ENCODE measurements at regions not wholly inside any gene's neighbourhood (a gene's known extent, or its start where the extent isn't known, plus 50 kb on each side); places are given as distances from the start of the nearest gene placed in this dataset.

- no peak for DNase-seq
- intact Hi-C loops (cut with micrococcal nuclease): loop anchor here (2.0 kb wide), 1 partner anchor 29 kb away; no protein-coding TSS in a partner anchor
- Histone ChIP-seq H3K27me3 (ENCODE audit: insufficient read depth, low read length) (no peaks in the 10 kb centered on the region), H3K36me3 (ENCODE audit: insufficient read depth, low read length) (no peaks in the 10 kb centered on the region), H3K27ac (ENCODE audit: low read depth, low read length) (no peak overlapping the region), H3K4me1 (ENCODE audit: insufficient read depth, low read length) (peaks cover 3% of the 10 kb centered on the region), H3K4me3 (ENCODE audit: low read length in 2 of 2) (no peak overlapping the region), H3K9me3 (ENCODE audit: control insufficient read depth in 1 of 2, low read length in 2 of 2) (no peaks in the 10 kb centered on the region)
- H3K4me1 Mint-ChIP-seq: peaks cover 0 to 4% (median 1%) of the 10 kb centered on the region in 4 donors
- H3K27me3 Mint-ChIP-seq: peaks cover 0 to 1% of the 10 kb centered on the region in 2 donors
- POLR2A ChIA-PET (ENCODE audit: partially characterized antibody): no interaction called here
- H3K27ac Mint-ChIP-seq: no peak overlapping the region
- no peaks in the 10 kb centered on the region for H3K9me3 Mint-ChIP-seq
- H3K4me3 Mint-ChIP-seq: no peak overlapping the region
- CTCF ChIA-PET (ENCODE audit: partially characterized antibody): interaction anchor here (0.7 to 12.4 kb wide), 4 partner anchors 12 to 343 kb away, joined by 3 to 306 read pairs (median 4); no protein-coding TSS in a partner anchor
- no peaks in the 10 kb centered on the region for H3K36me3 Mint-ChIP-seq
Measured at GRCh38 chr3:5055357-5056110, 66.6 kb upstream of the ARL8B start.

GRCh38 chr3:5056111-5056391 lies 66.0 kb upstream of the ARL8B start:
- Histone ChIP-seq H3K27ac (ENCODE audit: low read depth, low read length) (no peak overlapping the region), H3K4me3 (ENCODE audit: low read length in 2 of 2) (no peak overlapping the region), H3K27me3 (ENCODE audit: insufficient read depth, low read length) (no peaks in the 10 kb centered on the region), H3K9me3 (ENCODE audit: control insufficient read depth in 1 of 2, low read length in 2 of 2) (no peaks in the 10 kb centered on the region), H3K36me3 (ENCODE audit: insufficient read depth, low read length) (no peaks in the 10 kb centered on the region), H3K4me1 (ENCODE audit: insufficient read depth, low read length) (peaks cover 3% of the 10 kb centered on the region)
- Mint-ChIP-seq H3K27me3 (peaks cover under 1 to 1% of the 10 kb centered on the region in 2 donors), H3K4me1 (peaks cover 0 to 4% (median 1%) of the 10 kb centered on the region in 4 donors), H3K4me3 (no peak overlapping the region), H3K9me3 (no peaks in the 10 kb centered on the region), H3K36me3 (no peaks in the 10 kb centered on the region), H3K27ac (no peak overlapping the region)
- ChIA-PET CTCF (ENCODE audit: partially characterized antibody) (interaction anchor here (1.1 to 12.4 kb wide), 2 partner anchors 335 to 344 kb away, joined by 3 to 306 read pairs; no protein-coding TSS in a partner anchor), POLR2A (ENCODE audit: partially characterized antibody) (no interaction called here)
- DNase-seq: no peak
- intact Hi-C loops (cut with micrococcal nuclease): loop anchor here (2.0 kb wide), 1 partner anchor 29 kb away; no protein-coding TSS in a partner anchor

- ChIA-PET CTCF (ENCODE audit: partially characterized antibody) (interaction anchor here (0.6 to 12.4 kb wide), 14 partner anchors 17 to 706 kb away, joined by 3 to 306 read pairs (median 4); no protein-coding TSS in a partner anchor), POLR2A (ENCODE audit: partially characterized antibody) (interaction anchor here (0.6 to 1.0 kb wide), 3 partner anchors 30 to 346 kb away, joined by 3 to 4 read pairs (median 4); no protein-coding TSS in a partner anchor)
- H3K4me1 Mint-ChIP-seq: peaks cover 0 to 4% (median 1%) of the 10 kb centered on the region in 4 donors
- H3K36me3 ChIP-seq (ENCODE audit: insufficient read depth, low read length): no peaks in the 10 kb centered on the region
- H3K4me3 ChIP-seq (ENCODE audit: low read length in 2 of 2): no peak overlapping the region
- H3K27ac Mint-ChIP-seq: peak overlapping the region in 2 of 7 donors; percentile 11 to 72
- no peak overlapping the region for H3K4me3 Mint-ChIP-seq
- H3K9me3 Mint-ChIP-seq: no peaks in the 10 kb centered on the region
- H3K27me3 Mint-ChIP-seq: peaks cover 1% of the 10 kb centered on the region in 2 donors
- H3K9me3 ChIP-seq (ENCODE audit: control insufficient read depth in 1 of 2, low read length in 2 of 2): no peaks in the 10 kb centered on the region
- H3K27ac ChIP-seq (ENCODE audit: low read depth, low read length): no peak overlapping the region
- intact Hi-C loops (cut with micrococcal nuclease): loop anchor here (1.0 to 2.0 kb wide), 3 partner anchors 30 to 346 kb away; no protein-coding TSS in a partner anchor
- DNase-seq: no peak
- H3K4me1 ChIP-seq (ENCODE audit: insufficient read depth, low read length): peaks cover 3% of the 10 kb centered on the region
- no peaks in the 10 kb centered on the region for H3K27me3 ChIP-seq (ENCODE audit: insufficient read depth, low read length)
- H3K36me3 Mint-ChIP-seq: no peaks in the 10 kb centered on the region
Measured at GRCh38 chr3:5057272-5057671, 64.8 kb upstream of the ARL8B start.

GRCh38 chr3:5057857-5058324 lies 64.2 kb upstream of the ARL8B start:
- POLR2A ChIA-PET (ENCODE audit: partially characterized antibody): interaction anchor here (0.6 to 1.0 kb wide), 3 partner anchors 30 to 346 kb away, joined by 3 to 4 read pairs (median 4); no protein-coding TSS in a partner anchor
- Histone ChIP-seq H3K36me3 (ENCODE audit: insufficient read depth, low read length) (no peaks in the 10 kb centered on the region), H3K4me3 (ENCODE audit: low read length in 2 of 2) (no peak overlapping the region), H3K27me3 (ENCODE audit: insufficient read depth, low read length) (no peaks in the 10 kb centered on the region), H3K27ac (ENCODE audit: low read depth, low read length) (no peak overlapping the region), H3K4me1 (ENCODE audit: insufficient read depth, low read length) (peaks cover 3% of the 10 kb centered on the region), H3K9me3 (ENCODE audit: control insufficient read depth in 1 of 2, low read length in 2 of 2) (no peaks in the 10 kb centered on the region)
- H3K27ac Mint-ChIP-seq: no peak overlapping the region
- H3K4me3 Mint-ChIP-seq: no peak overlapping the region
- intact Hi-C loops (cut with micrococcal nuclease): loop anchor here (1.0 to 2.0 kb wide), 5 partner anchors 31 to 707 kb away; no protein-coding TSS in a partner anchor
- no peaks in the 10 kb centered on the region for H3K9me3 Mint-ChIP-seq
- peak; percentile 66 to 82 (median 70) for DNase-seq
- H3K36me3 Mint-ChIP-seq: no peaks in the 10 kb centered on the region
- peaks cover 0 to 4% (median 1%) of the 10 kb centered on the region in 4 donors for H3K4me1 Mint-ChIP-seq
- peaks cover 1% of the 10 kb centered on the region in 2 donors for H3K27me3 Mint-ChIP-seq
- CTCF ChIA-PET (ENCODE audit: partially characterized antibody): interaction anchor here (0.6 to 12.4 kb wide), 14 partner anchors 18 to 707 kb away, joined by 3 to 306 read pairs (median 4); no protein-coding TSS in a partner anchor

- CTCF ChIA-PET (ENCODE audit: partially characterized antibody): interaction anchor here (1.0 to 12.4 kb wide), 11 partner anchors 8 to 708 kb away, joined by 3 to 306 read pairs (median 4); no protein-coding TSS in a partner anchor
- POLR2A ChIA-PET (ENCODE audit: partially characterized antibody): no interaction called here
- no peak overlapping the region for H3K27ac Mint-ChIP-seq
Measured at GRCh38 chr3:5058471-5058951, 63.6 kb upstream of the ARL8B start.

GRCh38 chr3:5059782-5060181 lies 62.3 kb upstream of the ARL8B start:
- H3K4me3 Mint-ChIP-seq: no peak overlapping the region
- no peaks in the 10 kb centered on the region for H3K27me3 ChIP-seq (ENCODE audit: insufficient read depth, low read length)
- no peak for DNase-seq
- peaks cover 0 to 4% (median 1%) of the 10 kb centered on the region in 4 donors for H3K4me1 Mint-ChIP-seq
- CTCF ChIA-PET (ENCODE audit: partially characterized antibody): interaction anchor here (1.5 to 12.4 kb wide), 6 partner anchors 9 to 347 kb away, joined by 3 to 306 read pairs (median 6); no protein-coding TSS in a partner anchor
- peaks cover 3% of the 10 kb centered on the region for H3K4me1 ChIP-seq (ENCODE audit: insufficient read depth, low read length)
- no peaks in the 10 kb centered on the region for H3K36me3 ChIP-seq (ENCODE audit: insufficient read depth, low read length)
- no peak overlapping the region for H3K4me3 ChIP-seq (ENCODE audit: low read length in 2 of 2)
- POLR2A ChIA-PET (ENCODE audit: partially characterized antibody): interaction anchor here (0.6 kb wide), 1 partner anchor 238 kb away, joined by 4 read pairs; no protein-coding TSS in a partner anchor
- H3K27ac Mint-ChIP-seq: no peak overlapping the region
- H3K27ac ChIP-seq (ENCODE audit: low read depth, low read length): no peak overlapping the region
- peaks cover 1% of the 10 kb centered on the region in 2 donors for H3K27me3 Mint-ChIP-seq
- intact Hi-C loops (cut with micrococcal nuclease): loop anchor here (2.0 kb wide), 1 partner anchor 79 kb away; no protein-coding TSS in a partner anchor
- no peaks in the 10 kb centered on the region for H3K9me3 ChIP-seq (ENCODE audit: control insufficient read depth in 1 of 2, low read length in 2 of 2)
- no peaks in the 10 kb centered on the region for H3K36me3 Mint-ChIP-seq
- H3K9me3 Mint-ChIP-seq: no peaks in the 10 kb centered on the region

More at GRCh38 chr3:5058471-5058951, 63.6 kb upstream of the ARL8B start:
- Mint-ChIP-seq H3K27me3 (peaks cover 1% of the 10 kb centered on the region in 2 donors), H3K36me3 (no peaks in the 10 kb centered on the region), H3K4me1 (peaks cover 0 to 4% (median 1%) of the 10 kb centered on the region in 4 donors), H3K4me3 (no peak overlapping the region), H3K9me3 (no peaks in the 10 kb centered on the region)
- H3K27me3 ChIP-seq (ENCODE audit: insufficient read depth, low read length): no peaks in the 10 kb centered on the region
- H3K9me3 ChIP-seq (ENCODE audit: control insufficient read depth in 1 of 2, low read length in 2 of 2): no peaks in the 10 kb centered on the region
- no peak overlapping the region for H3K27ac ChIP-seq (ENCODE audit: low read depth, low read length)
- no peak for DNase-seq
- intact Hi-C loops (cut with micrococcal nuclease): loop anchor here (1.0 to 2.0 kb wide), 2 partner anchors 78 to 707 kb away; no protein-coding TSS in a partner anchor
- no peak overlapping the region for H3K4me3 ChIP-seq (ENCODE audit: low read length in 2 of 2)
- no peaks in the 10 kb centered on the region for H3K36me3 ChIP-seq (ENCODE audit: insufficient read depth, low read length)
- H3K4me1 ChIP-seq (ENCODE audit: insufficient read depth, low read length): peaks cover 3% of the 10 kb centered on the region

- Histone ChIP-seq H3K4me3 (ENCODE audit: low read length in 2 of 2) (no peak overlapping the region), H3K36me3 (ENCODE audit: insufficient read depth, low read length) (no peaks in the 10 kb centered on the region), H3K9me3 (ENCODE audit: control insufficient read depth in 1 of 2, low read length in 2 of 2) (no peaks in the 10 kb centered on the region), H3K4me1 (ENCODE audit: insufficient read depth, low read length) (peaks cover 3% of the 10 kb centered on the region), H3K27ac (ENCODE audit: low read depth, low read length) (no peak overlapping the region), H3K27me3 (ENCODE audit: insufficient read depth, low read length) (no peaks in the 10 kb centered on the region)
- POLR2A ChIA-PET (ENCODE audit: partially characterized antibody): no interaction called here
- no peak overlapping the region for H3K4me3 Mint-ChIP-seq
- CTCF ChIA-PET (ENCODE audit: partially characterized antibody): interaction anchor here (1.2 to 12.4 kb wide), 3 partner anchors 10 to 349 kb away, joined by 3 to 306 read pairs (median 49); no protein-coding TSS in a partner anchor
- H3K36me3 Mint-ChIP-seq: no peaks in the 10 kb centered on the region
- H3K27me3 Mint-ChIP-seq: peaks cover 1% of the 10 kb centered on the region in 2 donors
- DNase-seq: no peak
- H3K4me1 Mint-ChIP-seq: peaks cover 0 to 3% (median 0%) of the 10 kb centered on the region in 4 donors
- H3K9me3 Mint-ChIP-seq: no peaks in the 10 kb centered on the region
- H3K27ac Mint-ChIP-seq: no peak overlapping the region
- intact Hi-C loops (cut with micrococcal nuclease): no loop called here
Measured at GRCh38 chr3:5061218-5061569, 60.9 kb upstream of the ARL8B start.

Measured in CD4-positive, alpha-beta memory T cell (primary cell).